K562 (cell line): ENCODE measurements at regions not wholly inside any gene's neighbourhood (a gene's known extent, or its start where the extent isn't known, plus 50 kb on each side); places are given as distances from the start of the nearest gene placed in this dataset.

Source experiments
- ATAC-seq: fragments of 200-7000 bp; cut with Tn5 transposase; 3 replicates; pipeline ENCODE4 v1.9.1; 2020; ENCODE audit warnings: moderate library complexity
- BruUV-seq: library from RNA; stranded (reverse); fragments of 400-500 nt; replicated peaks from 2 replicates; lab custom pipeline; 2021; lab: Mats Ljungman, UMichigan
- CTCF ChIA-PET: fragments of 300-600 bp; formaldehyde crosslinking; extraction: SDS; loops from one replicate; lab custom pipeline; 2021; ENCODE audit warnings: low intra/inter-chr PET ratio; lab: Yijun Ruan, JAX
- POLR2A ChIA-PET: fragments of 300-600, 350-650 bp; sonication (Branson Sonifier 250); formaldehyde crosslinking; extraction: SDS; loops from one replicate; lab custom pipeline; 2021; ENCODE audit warnings: antibody characterized with exemption, inconsistent platforms; lab: Yijun Ruan, JAX
- DNase-seq, 4 experiments: peaks; one replicate each; pipeline versions ENCODE4 v3.0.0 to v3.0.0-alpha.2; 2011 to 2018; ENCODE audit warnings: low spot score in 3 of 4, mixed read lengths in 3 of 4; ENCODE audit errors: extremely low read depth in 1 of 4
- FAIRE-seq: peaks from 2 replicates; lab custom pipeline; 2011; peaks lifted over from hg19 to GRCh38; lab: Jason Lieb, UNC
- H2AFZ ChIP-seq: 2 replicates; pipeline ENCODE4 v1.6.0; 2011; ENCODE audit warnings: low read depth, low read length, control low read depth, inconsistent platforms
- H3K27ac ChIP-seq: fragments of 200-600 bp; 3 replicates; pipeline ENCODE4 v1.8.0; 2011; ENCODE audit warnings: low read depth, mild to moderate bottlenecking, control low read depth, inconsistent platforms, low read length, moderate library complexity, mixed read lengths; ENCODE audit errors: extremely low read depth
- H3K27me3 ChIP-seq, 2 experiments: fragments of 300-600 bp in 1 of 2; 2 replicates in 1 of 2; 3 replicates in 1 of 2; pipeline versions ENCODE4 v1.6.0 to v1.8.0; 2011; ENCODE audit warnings: inconsistent platforms in 2 of 2, low read length in 2 of 2, mild to moderate bottlenecking in 1 of 2, mixed read lengths in 1 of 2, moderate library complexity in 1 of 2; ENCODE audit not compliant: control insufficient read depth in 2 of 2, insufficient read depth in 2 of 2
- H3K36me3 ChIP-seq: fragments of 300-600 bp; 3 replicates; pipeline ENCODE4 v1.8.0; 2011; ENCODE audit warnings: mild to moderate bottlenecking, low read length, inconsistent platforms; ENCODE audit not compliant: control insufficient read depth, insufficient read depth
- H3K4me1 ChIP-seq, 2 experiments: fragments of 200-600 bp in 1 of 2; replicated peaks in 1 of 2; 2 replicates in 1 of 2; 3 replicates in 1 of 2; pipeline versions ENCODE4 v1.5.1 to v1.8.0; 2011; ENCODE audit warnings: inconsistent platforms in 2 of 2, low read length in 2 of 2, mild to moderate bottlenecking in 1 of 2, mixed read lengths in 1 of 2, moderate library complexity in 1 of 2; ENCODE audit not compliant: control insufficient read depth in 2 of 2, insufficient read depth in 2 of 2
- H3K4me2 ChIP-seq: 2 replicates; pipeline ENCODE4 v1.6.1; 2011; ENCODE audit warnings: low read length, control low read depth, inconsistent platforms, mixed read lengths; ENCODE audit not compliant: insufficient read depth
- H3K4me3 ChIP-seq: fragments of 200-600 bp; sonication (generic), shearing (Covaris generic); 2 replicates; pipeline ENCODE4 v1.5.1; 2016; ENCODE audit warnings: control low read depth, inconsistent platforms
- H3K79me2 ChIP-seq: fragments of 200-600 bp; 3 replicates; pipeline ENCODE4 v1.8.0; 2011; ENCODE audit warnings: low read length, inconsistent platforms; ENCODE audit not compliant: control insufficient read depth, insufficient read depth
- H3K9ac ChIP-seq, 2 experiments: 2 replicates each; pipeline versions ENCODE4 v1.6.0 to v1.6.1; 2011; ENCODE audit warnings: low read depth in 2 of 2, low read length in 2 of 2, control low read depth in 1 of 2, inconsistent platforms in 1 of 2, mild to moderate bottlenecking in 1 of 2, mixed read lengths in 1 of 2; ENCODE audit not compliant: insufficient read depth in 1 of 2
- H3K9me1 ChIP-seq: one replicate; pipeline ENCODE4 v1.6.0; 2011; ENCODE audit warnings: inconsistent platforms, mild to moderate bottlenecking, low read length, moderate library complexity; ENCODE audit not compliant: control insufficient read depth, insufficient read depth
- H3K9me3 ChIP-seq: replicated peaks from 2 replicates; pipeline ENCODE4 v1.5.1; 2011; ENCODE audit warnings: low read depth, low read length, inconsistent platforms; ENCODE audit not compliant: control insufficient read depth, insufficient read depth
- H4K20me1 ChIP-seq: replicated peaks from 2 replicates; pipeline ENCODE4 v1.6.1; 2011; ENCODE audit warnings: low read length, inconsistent platforms, mixed read lengths; ENCODE audit not compliant: control insufficient read depth, insufficient read depth
- BRD9 ChIP-seq: fragments of 450-650 bp; IDR thresholded peaks from 2 replicates; pipeline ENCODE4 v1.6.1; 2018; ENCODE audit warnings: low read depth; ENCODE audit not compliant: partially characterized antibody
- CTCF ChIP-seq, 3 experiments: IDR thresholded peaks in 2 of 3; conservative IDR thresholded peaks in 1 of 3; 2 replicates each; pipeline ENCODE4 v1.5.1; 2011 to 2012; ENCODE audit warnings: low read length in 3 of 3, mild to moderate bottlenecking in 3 of 3, control low read depth in 2 of 3, improper control_type of control experiment in 1 of 3, inconsistent platforms in 1 of 3, low read depth in 1 of 3, mixed read lengths in 1 of 3, moderate library complexity in 1 of 3; ENCODE audit not compliant: insufficient read depth in 2 of 3
- EP300 ChIP-seq: IDR thresholded peaks from 2 replicates; pipeline ENCODE4 v1.6.1; 2012; ENCODE audit warnings: low read length, improper control_type of control experiment
- FUS ChIP-seq: fragments of 200-400 bp; formaldehyde crosslinking; optimal IDR thresholded peaks from 2 replicates; pipeline ENCODE3; 2017; ENCODE audit warnings: low read depth, low read length
- MTA1 ChIP-seq: fragments of 450-650 bp; IDR thresholded peaks from 2 replicates; pipeline ENCODE4 v1.6.1; 2017; ENCODE audit warnings: borderline replicate concordance
- NFE2L1 ChIP-seq: fragments of 450-650 bp; IDR thresholded peaks from 2 replicates; pipeline ENCODE4 v1.6.1; 2016; ENCODE audit warnings: missing genetic modification characterization, low read depth, mild to moderate bottlenecking, missing compliant biosample characterization, moderate library complexity, borderline replicate concordance
- RAD21 ChIP-seq, 2 experiments: fragments of 250-450 bp in 1 of 2; fragments of 450-650 bp in 1 of 2; sonication (Bioruptor Pico) in 1 of 2; formaldehyde crosslinking in 1 of 2; IDR thresholded peaks in 1 of 2; conservative IDR thresholded peaks in 1 of 2; 2 replicates each; pipeline versions ENCODE4 v1.4.0 to v1.8.0; 2020 to 2022; ENCODE audit warnings: mild to moderate bottlenecking in 2 of 2, moderate library complexity in 1 of 2
- TCF3 ChIP-seq: sonication (generic); formaldehyde crosslinking; IDR thresholded peaks from 2 replicates; pipeline ENCODE4 v1.4.0; 2020; ENCODE audit warnings: mild to moderate bottlenecking, missing genetic modification reagents
- WHSC1 ChIP-seq: IDR thresholded peaks from one replicate; pipeline ENCODE4 v1.6.1; 2012; ENCODE audit warnings: low read length, control low read depth, inconsistent platforms
- ZFPM2 ChIP-seq: fragments of 250-450 bp; sonication (Bioruptor Pico); IDR thresholded peaks from 2 replicates; pipeline ENCODE4 v1.5.1; 2022; ENCODE audit warnings: mild to moderate bottlenecking
- ZNF354B ChIP-seq: fragments of 250-450 bp; sonication (Bioruptor Pico); IDR thresholded peaks from 2 replicates; pipeline ENCODE4 v1.4.0; 2020
- ZNF75A ChIP-seq: fragments of 450-650 bp; formaldehyde crosslinking; IDR thresholded peaks from 2 replicates; pipeline ENCODE4 v1.4.0; 2020; ENCODE audit warnings: mild to moderate bottlenecking
- WGBS: fragments of 100-300 bp; shearing (Covaris generic); methylation state at CpG from one replicate; pipeline ENCODE4 v1.1.6; 2016; ENCODE audit warnings: low coverage, mixed read lengths; ENCODE audit not compliant: insufficient coverage; ENCODE audit errors: missing lambda C conversion rate; 5-methylcytosine and 5-hydroxymethylcytosine counted together
- in situ Hi-C: fragments of 300-500 bp; cut with MboI; formaldehyde crosslinking; loops from 4 replicates; pipeline ENCODE4 v1.15.0; 2018; ENCODE audit warnings: inconsistent platforms, mixed read lengths
- intact Hi-C: fragments of 100-400 bp; cut with micrococcal nuclease; formaldehyde crosslinking; loops from 2 replicates; pipeline ENCODE4 v1.14.2; 2022

DNA sequence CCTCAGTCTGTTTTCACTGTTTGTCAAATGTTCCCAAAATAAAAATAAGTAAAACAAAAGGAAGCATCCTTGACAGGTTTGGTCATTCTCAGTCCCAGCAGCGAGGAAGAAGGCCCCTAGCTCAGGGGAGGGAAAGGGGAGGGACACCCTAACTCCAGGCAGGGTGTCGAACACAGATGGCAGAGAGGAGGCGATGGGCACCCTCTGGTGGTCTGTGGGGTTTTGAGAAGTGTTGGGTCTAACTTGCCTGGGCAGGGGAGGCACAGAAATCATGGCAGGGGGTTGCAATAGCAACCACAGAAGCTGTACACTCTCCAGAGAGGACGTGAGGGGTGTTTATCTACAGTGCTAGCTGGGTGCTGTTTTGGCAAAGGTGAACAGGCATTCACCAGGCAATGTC is 229.8 kb upstream of the SFRP2 start:
- Histone ChIP-seq H2AFZ (no peak overlapping the region), H3K27ac (no peak overlapping the region), H3K27me3 (no peaks in the 10 kb centered on the region), H3K9me3 (no peaks in the 10 kb centered on the region), H3K9ac (no peak overlapping the region), H3K36me3 (no peaks in the 10 kb centered on the region), H3K4me1 (peaks cover 0 to 2% of the 10 kb centered on the region in 2 experiments; a peak in 2 of 5 replicates), H3K4me2 (no peak overlapping the region), H3K79me2 (no peaks in the 10 kb centered on the region), H3K4me3 (no peak overlapping the region), H3K9me1 (no peaks in the 10 kb centered on the region), H4K20me1 (no peaks in the 10 kb centered on the region)
- BruUV-seq = no TSS peak
- no peak for TF ChIP-seq ZFPM2 (CRISPR knock-in tag)
- peak in 1 of 2 experiments; percentile 18; a peak in 2 of 4 replicates for TF ChIP-seq RAD21 (CRISPR knock-in tag; conservative IDR thresholded peaks at IDR 0.05 in 1 of 2, IDR thresholded peaks at IDR 0.05 in 1 of 2)
- TF ChIP-seq CTCF (IDR thresholded peaks at IDR 0.05 in 2 of 3, conservative IDR thresholded peaks at IDR 0.05 in 1 of 3; ENCODE audit: insufficient read depth in 2 of 3, low read depth in 1 of 3, low read length in 3 of 3) = peak in 1 of 3 experiments; percentile 9; a peak in 1 of 6 replicates
- no peak for TF ChIP-seq MTA1
- TF ChIP-seq ZNF75A (CRISPR knock-in tag) = no peak
- TF ChIP-seq TCF3 (CRISPR knock-in tag) = no peak
- no peak for TF ChIP-seq ZNF354B
- TF ChIP-seq FUS = no peak
- no peak for TF ChIP-seq WHSC1
- TF ChIP-seq EP300 = no peak
- TF ChIP-seq BRD9 = no peak
- TF ChIP-seq NFE2L1 (tag) = no peak
- DNase-seq = peak in 1 of 4 experiments; percentile 2
- CTCF ChIA-PET = no interaction called here
- WGBS = 0% methylated on average over 4 of the region's 4 CpGs
- intact Hi-C loops = no loop called here
- in situ Hi-C loops = no loop called here
- ATAC-seq = no peak
- POLR2A ChIA-PET = no interaction called here
- no peak for FAIRE-seq
